DOHH2 (cell line): ENCODE measurements at regions not wholly inside any gene's neighbourhood (a gene's known extent, or its start where the extent isn't known, plus 50 kb on each side); places are given as distances from the start of the nearest gene placed in this dataset.

Source experiments
- H3F3A ChIP-seq: fragments of 200-600 bp; sonication (generic), shearing (Covaris generic); 2 replicates; pipeline ENCODE4 v1.6.0; 2016; ENCODE audit warnings: antibody characterized with exemption, mild to moderate bottlenecking; ENCODE audit not compliant: control insufficient read depth, insufficient read depth
- H3K27ac ChIP-seq: fragments of 200-600 bp; sonication (generic); 2 replicates; pipeline ENCODE4 v1.5.1; 2014; ENCODE audit warnings: low read depth, mild to moderate bottlenecking, low read length, moderate library complexity
- H3K27me3 ChIP-seq: fragments of 200-600 bp; sonication (generic); 2 replicates; pipeline ENCODE4 v1.6.1; 2014; ENCODE audit warnings: mild to moderate bottlenecking, low read length, mixed read lengths; ENCODE audit not compliant: control insufficient read depth
- H3K36me3 ChIP-seq: fragments of 200-600 bp; sonication (generic); 2 replicates; pipeline ENCODE4 v1.6.1; 2014; ENCODE audit warnings: mild to moderate bottlenecking, low read length, moderate library complexity, mixed read lengths; ENCODE audit not compliant: control insufficient read depth
- H3K4me1 ChIP-seq: fragments of 200-600 bp; sonication (generic); 2 replicates; pipeline ENCODE4 v1.6.1; 2014; ENCODE audit warnings: mild to moderate bottlenecking, low read length, mixed read lengths; ENCODE audit not compliant: control insufficient read depth
- H3K4me2 ChIP-seq: fragments of 200-600 bp; sonication (generic); 2 replicates; pipeline ENCODE4 v1.6.0; 2014; ENCODE audit warnings: mild to moderate bottlenecking, low read length, moderate library complexity
- H3K4me3 ChIP-seq: fragments of 200-600 bp; sonication (generic); 2 replicates; pipeline ENCODE4 v1.5.1; 2014; ENCODE audit warnings: mild to moderate bottlenecking, low read length, mixed read lengths
- H3K79me2 ChIP-seq: fragments of 200-600 bp; sonication (generic); 2 replicates; pipeline ENCODE4 v1.6.1; 2014; ENCODE audit warnings: mild to moderate bottlenecking, low read length, mixed read lengths; ENCODE audit not compliant: control insufficient read depth
- H3K9me2 ChIP-seq: fragments of 200-600 bp; sonication (generic); replicated peaks from 2 replicates; pipeline ENCODE4 v1.6.1; 2014; ENCODE audit warnings: mild to moderate bottlenecking, low read length, mixed read lengths; ENCODE audit not compliant: control insufficient read depth
- H3K9me3 ChIP-seq: fragments of 200-600 bp; sonication (generic); 2 replicates; pipeline ENCODE4 v1.6.1; 2014; ENCODE audit warnings: antibody characterized with exemption, low read length, mixed read lengths; ENCODE audit not compliant: control insufficient read depth, insufficient read depth
- H4K20me1 ChIP-seq: fragments of 200-600 bp; sonication (generic); 2 replicates; pipeline ENCODE4 v1.6.0; 2014; ENCODE audit warnings: low read depth, mild to moderate bottlenecking, antibody characterized with exemption, low read length, moderate library complexity; ENCODE audit not compliant: control insufficient read depth, insufficient read depth
- CTCF ChIP-seq: fragments of 200-600 bp; sonication (generic); IDR thresholded peaks from one replicate; pipeline ENCODE4 v1.5.1; 2014; ENCODE audit warnings: antibody characterized with exemption, mild to moderate bottlenecking, low read depth, low read length; ENCODE audit not compliant: poor library complexity, severe bottlenecking
- EZH2phosphoT487 ChIP-seq: fragments of 200-600 bp; sonication (generic); IDR thresholded peaks from 2 replicates; pipeline ENCODE4 v1.6.1; 2017; ENCODE audit warnings: borderline replicate concordance, mild to moderate bottlenecking, antibody characterized with exemption, low read length, moderate library complexity, mixed read lengths

GRCh38 chr13:73496711-73497110 is 437.9 kb downstream of the KLF5 start:
- H4K20me1 ChIP-seq, result no peaks in the 10 kb centered on the region
- H3K27ac ChIP-seq, result no peak overlapping the region

GRCh38 chr13:73492811-73493210 is 434.0 kb downstream of the KLF5 start:
- H3K4me1 ChIP-seq, result no peaks in the 10 kb centered on the region
- H3K9me3 ChIP-seq, result no peaks in the 10 kb centered on the region
- H3K79me2 ChIP-seq, result no peaks in the 10 kb centered on the region
- no peak overlapping the region for H3K27ac ChIP-seq
- no peak overlapping the region for H3K4me2 ChIP-seq
- H3K36me3 ChIP-seq, result no peaks in the 10 kb centered on the region
- no peak overlapping the region for H3K4me3 ChIP-seq
- no peaks in the 10 kb centered on the region for H3K27me3 ChIP-seq
- H3F3A ChIP-seq, result no peaks in the 10 kb centered on the region
- H3K9me2 ChIP-seq, result no peaks in the 10 kb centered on the region
- TF ChIP-seq EZH2phosphoT487, result no peak
- TF ChIP-seq CTCF, result no peak
- no peaks in the 10 kb centered on the region for H4K20me1 ChIP-seq

More at GRCh38 chr13:73496711-73497110, 437.9 kb downstream of the KLF5 start:
- Histone ChIP-seq H3F3A (no peaks in the 10 kb centered on the region), H3K79me2 (no peaks in the 10 kb centered on the region), H3K9me3 (no peaks in the 10 kb centered on the region), H3K27me3 (no peaks in the 10 kb centered on the region), H3K4me1 (no peaks in the 10 kb centered on the region), H3K4me3 (no peak overlapping the region), H3K9me2 (no peaks in the 10 kb centered on the region), H3K4me2 (no peak overlapping the region), H3K36me3 (no peaks in the 10 kb centered on the region)
- TF ChIP-seq CTCF (no peak), EZH2phosphoT487 (no peak)

GRCh38 chr13:73482556-73482955 is 423.8 kb downstream of the KLF5 start:
- no peak for TF ChIP-seq EZH2phosphoT487
- no peak for TF ChIP-seq CTCF

More at GRCh38 chr13:73482556-73482955, 423.8 kb downstream of the KLF5 start:
- Histone ChIP-seq H3K4me1 (no peaks in the 10 kb centered on the region), H3F3A (no peaks in the 10 kb centered on the region), H4K20me1 (no peaks in the 10 kb centered on the region), H3K36me3 (no peaks in the 10 kb centered on the region), H3K9me2 (no peaks in the 10 kb centered on the region), H3K79me2 (no peaks in the 10 kb centered on the region), H3K4me2 (no peak overlapping the region), H3K27me3 (no peaks in the 10 kb centered on the region), H3K4me3 (no peak overlapping the region), H3K27ac (no peak overlapping the region), H3K9me3 (no peaks in the 10 kb centered on the region)
